ENCODE measurements at regions not wholly inside any gene's neighbourhood (a gene's known extent, or its start where the extent isn't known, plus 50 kb on each side); places are given as distances from the start of the nearest gene placed in this dataset.
"Not testable (repeated sequence)": the region's sequence is repeated elsewhere in the genome, so short reads cannot be mapped to it uniquely, and the experiment has no call there.

GRCh38 chrX:140038842-140039241 is 73.5 kb upstream of the CXorf66 start:
- Histone ChIP-seq H3K9ac (ENCODE audit: low read length) (no peak overlapping the region), H3K27ac (ENCODE audit: low read depth, low read length, poor library complexity, severe bottlenecking) (no peak overlapping the region), H3K36me3 (ENCODE audit: insufficient read depth, low read length) (no peaks in the 10 kb centered on the region), H3F3A (ENCODE audit: insufficient read depth, low read length) (no peaks in the 10 kb centered on the region), H4K20me1 (ENCODE audit: insufficient read depth, low read length) (no peaks in the 10 kb centered on the region), H3K27me3 (ENCODE audit: insufficient read depth, low read length) (no peaks in the 10 kb centered on the region), H3K79me2 (ENCODE audit: insufficient read depth, low read length) (no peaks in the 10 kb centered on the region), H2AFZ (ENCODE audit: low read length) (no peak overlapping the region), H3K9me3 (ENCODE audit: low read length) (no peaks in the 10 kb centered on the region), H3K9me2 (ENCODE audit: low read depth, low read length) (no peaks in the 10 kb centered on the region), H3K4me3 (ENCODE audit: low read depth, low read length, poor library complexity, severe bottlenecking) (no peak overlapping the region), H3K4me2 (ENCODE audit: low read length) (no peak overlapping the region), H3K4me1 (ENCODE audit: insufficient read depth, low read length, severe bottlenecking) (no peaks in the 10 kb centered on the region)
- TF ChIP-seq EZH2 (IDR thresholded peaks at IDR 0.05; ENCODE audit: borderline replicate concordance, low read length) (no peak), CTCF (IDR thresholded peaks at IDR 0.05; ENCODE audit: low read length) (no peak)

GRCh38 chrX:140034916-140035315 is 69.6 kb upstream of the CXorf66 start:
- Histone ChIP-seq H2AFZ (ENCODE audit: low read length) (no peak overlapping the region), H3K9me3 (ENCODE audit: low read length) (no peaks in the 10 kb centered on the region), H3K4me1 (ENCODE audit: insufficient read depth, low read length, severe bottlenecking) (no peaks in the 10 kb centered on the region), H3K9me2 (ENCODE audit: low read depth, low read length) (no peaks in the 10 kb centered on the region), H3F3A (ENCODE audit: insufficient read depth, low read length) (no peaks in the 10 kb centered on the region), H3K79me2 (ENCODE audit: insufficient read depth, low read length) (no peaks in the 10 kb centered on the region), H3K4me3 (ENCODE audit: low read depth, low read length, poor library complexity, severe bottlenecking) (no peak overlapping the region), H3K4me2 (ENCODE audit: low read length) (no peak overlapping the region), H3K36me3 (ENCODE audit: insufficient read depth, low read length) (no peaks in the 10 kb centered on the region), H3K27ac (ENCODE audit: low read depth, low read length, poor library complexity, severe bottlenecking) (no peak overlapping the region), H3K9ac (ENCODE audit: low read length) (no peak overlapping the region), H4K20me1 (ENCODE audit: insufficient read depth, low read length) (no peaks in the 10 kb centered on the region), H3K27me3 (ENCODE audit: insufficient read depth, low read length) (no peaks in the 10 kb centered on the region)
- no peak for TF ChIP-seq EZH2 (IDR thresholded peaks at IDR 0.05; ENCODE audit: borderline replicate concordance, low read length)
- TF ChIP-seq CTCF (IDR thresholded peaks at IDR 0.05; ENCODE audit: low read length): peak; percentile 39; the same call in 1 of the 2 replicates

- Histone ChIP-seq H3K9ac (ENCODE audit: low read length) (no peak overlapping the region), H3K36me3 (ENCODE audit: insufficient read depth, low read length) (no peaks in the 10 kb centered on the region), H3F3A (ENCODE audit: insufficient read depth, low read length) (no peaks in the 10 kb centered on the region), H3K27me3 (ENCODE audit: insufficient read depth, low read length) (no peaks in the 10 kb centered on the region), H3K4me2 (ENCODE audit: low read length) (no peak overlapping the region), H3K4me1 (ENCODE audit: insufficient read depth, low read length, severe bottlenecking) (no peaks in the 10 kb centered on the region), H3K79me2 (ENCODE audit: insufficient read depth, low read length) (no peaks in the 10 kb centered on the region), H3K4me3 (ENCODE audit: low read depth, low read length, poor library complexity, severe bottlenecking) (no peak overlapping the region), H3K9me2 (ENCODE audit: low read depth, low read length) (no peaks in the 10 kb centered on the region), H3K27ac (ENCODE audit: low read depth, low read length, poor library complexity, severe bottlenecking) (no peak overlapping the region), H3K9me3 (ENCODE audit: low read length) (no peaks in the 10 kb centered on the region), H4K20me1 (ENCODE audit: insufficient read depth, low read length) (no peaks in the 10 kb centered on the region), H2AFZ (ENCODE audit: low read length) (no peak overlapping the region)
- TF ChIP-seq CTCF (IDR thresholded peaks at IDR 0.05; ENCODE audit: low read length): no peak
- no peak for TF ChIP-seq EZH2 (IDR thresholded peaks at IDR 0.05; ENCODE audit: borderline replicate concordance, low read length)
Observed at GRCh38 chrX:140022482-140022881, 57.2 kb upstream of the CXorf66 start.

- H3K4me2 ChIP-seq (ENCODE audit: low read length); H3K9ac ChIP-seq (ENCODE audit: low read length); H3K79me2 ChIP-seq (ENCODE audit: insufficient read depth, low read length); H3K36me3 ChIP-seq (ENCODE audit: insufficient read depth, low read length); H3F3A ChIP-seq (ENCODE audit: insufficient read depth, low read length); H2AFZ ChIP-seq (ENCODE audit: low read length); H3K9me3 ChIP-seq (ENCODE audit: low read length); H4K20me1 ChIP-seq (ENCODE audit: insufficient read depth, low read length); H3K27me3 ChIP-seq (ENCODE audit: insufficient read depth, low read length); H3K4me1 ChIP-seq (ENCODE audit: insufficient read depth, low read length, severe bottlenecking); H3K9me2 ChIP-seq (ENCODE audit: low read depth, low read length); H3K4me3 ChIP-seq (ENCODE audit: low read depth, low read length, poor library complexity, severe bottlenecking); H3K27ac ChIP-seq (ENCODE audit: low read depth, low read length, poor library complexity, severe bottlenecking): not testable (repeated sequence)
Observed at GRCh38 chrX:140019134-140019533, 53.8 kb upstream of the CXorf66 start.
